Psoas muscle (tissue), 7 donors: ENCODE measurements at regions not wholly inside any gene's neighbourhood (a gene's known extent, or its start where the extent isn't known, plus 50 kb on each side); places are given as distances from the start of the nearest gene placed in this dataset.

Source experiments
- ATAC-seq, 4 donors: fragments of 200-7000 bp; cut with Tn5 transposase; one replicate each; pipeline ENCODE4 v1.9.1; 2020; ENCODE audit warnings: moderate library complexity in 3 of 4, mild to moderate bottlenecking in 2 of 4
- DNase-seq, 2 donors: peaks; one replicate each; pipeline ENCODE4 v3.0.0-alpha.2; 2020
- H3K27ac ChIP-seq: fragments of 200-600 bp; one replicate; pipeline ENCODE4 v1.8.0; 2022
- H3K27me3 ChIP-seq, 3 donors: fragments of 200-600 bp in 1 of 3; one replicate each; pipeline versions ENCODE4 v1.6.1 to v1.8.0; 2013 to 2022; ENCODE audit warnings: low read length in 2 of 3, mild to moderate bottlenecking in 2 of 3, moderate library complexity in 1 of 3; ENCODE audit not compliant: insufficient read depth in 3 of 3
- H3K36me3 ChIP-seq, 2 donors: fragments of 200-600 bp in 1 of 2; one replicate each; pipeline versions ENCODE4 v1.6.1 to v1.8.0; 2013 to 2022; ENCODE audit warnings: low read depth in 1 of 2, mild to moderate bottlenecking in 1 of 2, moderate library complexity in 1 of 2; ENCODE audit not compliant: insufficient read depth in 1 of 2
- H3K4me1 ChIP-seq: fragments of 200-600 bp; one replicate; pipeline ENCODE4 v1.8.0; 2022
- H3K4me3 ChIP-seq: fragments of 200-600 bp; one replicate; pipeline ENCODE4 v1.8.0; 2022; ENCODE audit warnings: mild to moderate bottlenecking
- H3K9me3 ChIP-seq: fragments of 200-600 bp; one replicate; pipeline ENCODE4 v1.8.0; 2022
- WGBS, 3 donors: extraction: QIAGEN DNeasy Blood & Tissue Kit; methylation state at CpG; one replicate each; pipeline versions ENCODE4 v1.1.6 to v1.1.7; 2013; 5-methylcytosine and 5-hydroxymethylcytosine counted together
- intact Hi-C, 2 donors: fragments of 100-400 bp; cut with DNase I; formaldehyde crosslinking; loops; one replicate each; pipeline versions ENCODE4 v1.11.0 to v1.14.2; 2022
- TF ChIP-seq, protein P1 (sequence below): fragments of 200-600 bp; IDR thresholded peaks from one replicate; pipeline ENCODE4 v1.8.0; 2022; ENCODE audit warnings: antibody characterized with exemption
- donor health status: healthy with polysubstance abuse.
- donor health status: DM: no; HTN: no; CAD: no; lungs with moderate emphysema.
- donor health status: Bipolar disorder and iron deficiency.
- donor health status: healthy.
- donor health status: DM: yes; HTN: yes; CAD: no.
- donor health status: DM: no; HTN: no; CAD: no.
- donor health status: DM: yes; HTN: yes; CAD: no.

DNA sequence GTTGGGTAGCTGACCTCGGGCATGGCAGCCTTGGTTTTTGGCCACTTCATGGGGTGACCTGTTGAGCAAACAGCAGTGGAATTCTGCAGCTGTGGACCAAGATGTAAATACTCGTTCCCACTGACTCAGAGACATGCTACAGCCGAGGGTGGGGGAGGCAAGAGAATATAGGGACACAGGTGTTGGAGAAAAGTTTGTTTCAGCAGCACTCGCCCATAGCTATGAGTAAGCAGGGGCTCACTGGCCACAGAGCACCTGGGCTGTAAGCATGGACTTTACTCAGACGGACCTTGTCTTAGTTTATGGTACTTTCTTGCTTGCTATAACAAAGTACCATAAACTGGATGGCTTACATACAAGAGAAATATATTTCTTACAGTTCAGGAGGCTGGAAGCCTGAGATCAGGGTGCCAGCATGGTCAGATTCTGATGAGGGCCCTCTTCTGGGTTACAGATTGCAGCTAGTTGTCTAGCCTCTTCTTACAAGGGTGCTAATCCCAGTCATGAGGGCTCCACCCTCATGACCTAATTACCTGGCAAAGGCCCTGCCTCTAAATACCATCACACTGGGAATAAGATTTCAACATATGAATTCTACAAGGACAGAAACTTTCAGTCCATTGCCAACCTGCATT, 437.2 kb upstream of the DAB1 start:
- no peak overlapping the region for H3K4me3 ChIP-seq
- 60 to 62% (median 62%) methylated on average over 5 of the region's 5 CpGs for WGBS, 3 donors
- no peak for DNase-seq
- H3K27me3 ChIP-seq, result no peaks in the 10 kb centered on the region
- H3K36me3 ChIP-seq, result no peaks in the 10 kb centered on the region
- no peak for ATAC-seq
- H3K27ac ChIP-seq, result no peak overlapping the region
- no peaks in the 10 kb centered on the region for H3K9me3 ChIP-seq
- intact Hi-C loops, result no loop called here
- no peaks in the 10 kb centered on the region for H3K4me1 ChIP-seq
- TF ChIP-seq, protein P1, sequence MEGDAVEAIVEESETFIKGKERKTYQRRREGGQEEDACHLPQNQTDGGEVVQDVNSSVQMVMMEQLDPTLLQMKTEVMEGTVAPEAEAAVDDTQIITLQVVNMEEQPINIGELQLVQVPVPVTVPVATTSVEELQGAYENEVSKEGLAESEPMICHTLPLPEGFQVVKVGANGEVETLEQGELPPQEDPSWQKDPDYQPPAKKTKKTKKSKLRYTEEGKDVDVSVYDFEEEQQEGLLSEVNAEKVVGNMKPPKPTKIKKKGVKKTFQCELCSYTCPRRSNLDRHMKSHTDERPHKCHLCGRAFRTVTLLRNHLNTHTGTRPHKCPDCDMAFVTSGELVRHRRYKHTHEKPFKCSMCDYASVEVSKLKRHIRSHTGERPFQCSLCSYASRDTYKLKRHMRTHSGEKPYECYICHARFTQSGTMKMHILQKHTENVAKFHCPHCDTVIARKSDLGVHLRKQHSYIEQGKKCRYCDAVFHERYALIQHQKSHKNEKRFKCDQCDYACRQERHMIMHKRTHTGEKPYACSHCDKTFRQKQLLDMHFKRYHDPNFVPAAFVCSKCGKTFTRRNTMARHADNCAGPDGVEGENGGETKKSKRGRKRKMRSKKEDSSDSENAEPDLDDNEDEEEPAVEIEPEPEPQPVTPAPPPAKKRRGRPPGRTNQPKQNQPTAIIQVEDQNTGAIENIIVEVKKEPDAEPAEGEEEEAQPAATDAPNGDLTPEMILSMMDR, result no peak

GRCh38 chr1:57860325-57860724, 436.5 kb upstream of the DAB1 start:
- Histone ChIP-seq H3K27ac (no peak overlapping the region), H3K4me3 (no peak overlapping the region), H3K36me3 (no peaks in the 10 kb centered on the region), H3K4me1 (no peaks in the 10 kb centered on the region), H3K27me3 (no peaks in the 10 kb centered on the region), H3K9me3 (no peaks in the 10 kb centered on the region)
- intact Hi-C loops, result no loop called here
- TF ChIP-seq, protein P1, result no peak
- ATAC-seq (no peak), DNase-seq (no peak)
- WGBS, 3 donors, result 64 to 80% (median 74%) methylated on average over 3 of the region's 3 CpGs

- intact Hi-C loops, result no loop called here
- TF ChIP-seq, protein P1, result no peak
- ATAC-seq, result no peak
- Histone ChIP-seq H3K27ac (no peak overlapping the region), H3K27me3 (no peaks in the 10 kb centered on the region), H3K36me3 (no peaks in the 10 kb centered on the region), H3K4me3 (no peak overlapping the region), H3K9me3 (no peaks in the 10 kb centered on the region), H3K4me1 (no peaks in the 10 kb centered on the region)
- WGBS, 3 donors, result 42 to 52% (median 45%) methylated on average over 4 of the region's 4 CpGs
- no peak for DNase-seq
Measured at GRCh38 chr1:57858740-57859139, 434.9 kb upstream of the DAB1 start.

DNA sequence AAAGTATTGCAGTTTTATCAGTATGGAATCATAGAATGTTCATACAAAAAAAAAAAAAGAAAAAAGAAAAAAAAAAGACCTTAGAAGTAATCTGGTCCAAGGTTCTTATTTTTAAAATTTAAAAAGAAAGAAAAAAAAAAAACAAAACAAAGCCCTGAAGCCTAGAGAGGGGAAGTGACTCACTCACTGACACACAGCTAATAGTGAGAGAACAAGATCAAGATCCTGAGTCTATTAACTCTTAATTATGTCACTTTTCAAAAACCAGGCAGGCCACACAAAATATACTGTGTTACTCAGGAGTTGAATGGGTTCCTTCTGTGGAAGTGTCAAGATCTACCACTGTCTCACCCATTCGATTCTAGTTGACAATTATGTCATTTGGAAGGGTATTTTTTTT, 433.9 kb upstream of the DAB1 start:
- ATAC-seq, result no peak
- DNase-seq, result no peak
- Histone ChIP-seq H3K36me3 (no peaks in the 10 kb centered on the region), H3K4me1 (no peaks in the 10 kb centered on the region), H3K4me3 (no peak overlapping the region), H3K9me3 (no peaks in the 10 kb centered on the region), H3K27ac (no peak overlapping the region), H3K27me3 (no peaks in the 10 kb centered on the region)
- WGBS, 3 donors, result 68 to 74% (median 72%) methylated on average over 1 of the region's 1 CpG
- intact Hi-C loops, result no loop called here
- TF ChIP-seq, protein P1, result no peak

DNA sequence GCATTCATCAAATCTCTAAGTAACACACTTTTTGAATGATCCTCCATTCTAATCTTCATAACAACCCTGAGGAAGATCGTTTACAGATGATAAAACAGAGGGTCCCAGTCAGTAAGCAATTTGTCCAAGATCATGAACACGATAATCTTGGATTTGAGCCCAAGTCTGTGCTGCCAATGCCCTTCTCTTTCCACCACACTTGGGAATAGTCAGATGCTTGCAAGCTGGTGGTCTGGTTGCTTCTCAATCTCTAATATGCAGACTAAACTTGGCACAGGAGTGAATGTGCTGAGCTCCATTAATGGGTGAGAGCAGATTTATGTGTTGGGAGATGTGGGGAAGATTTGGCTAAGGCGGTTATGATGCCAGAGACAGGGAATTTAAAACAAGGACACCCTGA, 430.6 kb upstream of the DAB1 start:
- DNase-seq (no peak), ATAC-seq (no peak)
- Histone ChIP-seq H3K36me3 (no peaks in the 10 kb centered on the region), H3K9me3 (no peaks in the 10 kb centered on the region), H3K27me3 (no peaks in the 10 kb centered on the region), H3K27ac (no peak overlapping the region), H3K4me1 (no peaks in the 10 kb centered on the region), H3K4me3 (no peak overlapping the region)
- TF ChIP-seq, protein P1, result no peak
- intact Hi-C loops, result no loop called here
- 20 to 37% (median 28%) methylated on average over 3 of the region's 3 CpGs for WGBS, 3 donors
